ENCODE measurements at regions not wholly inside any gene's neighbourhood (a gene's known extent, or its start where the extent isn't known, plus 50 kb on each side); places are given as distances from the start of the nearest gene placed in this dataset.

GRCh38 chr20:61162451-61162850, 89.6 kb upstream of the CDH4 start:
- TF ChIP-seq ZNF175 (tag by site-specific recombination; IDR thresholded peaks at IDR 0.05) (no peak), CTCF (tag by site-specific recombination; IDR thresholded peaks at IDR 0.05) (no peak)
- TF ChIP-seq, protein P1, sequence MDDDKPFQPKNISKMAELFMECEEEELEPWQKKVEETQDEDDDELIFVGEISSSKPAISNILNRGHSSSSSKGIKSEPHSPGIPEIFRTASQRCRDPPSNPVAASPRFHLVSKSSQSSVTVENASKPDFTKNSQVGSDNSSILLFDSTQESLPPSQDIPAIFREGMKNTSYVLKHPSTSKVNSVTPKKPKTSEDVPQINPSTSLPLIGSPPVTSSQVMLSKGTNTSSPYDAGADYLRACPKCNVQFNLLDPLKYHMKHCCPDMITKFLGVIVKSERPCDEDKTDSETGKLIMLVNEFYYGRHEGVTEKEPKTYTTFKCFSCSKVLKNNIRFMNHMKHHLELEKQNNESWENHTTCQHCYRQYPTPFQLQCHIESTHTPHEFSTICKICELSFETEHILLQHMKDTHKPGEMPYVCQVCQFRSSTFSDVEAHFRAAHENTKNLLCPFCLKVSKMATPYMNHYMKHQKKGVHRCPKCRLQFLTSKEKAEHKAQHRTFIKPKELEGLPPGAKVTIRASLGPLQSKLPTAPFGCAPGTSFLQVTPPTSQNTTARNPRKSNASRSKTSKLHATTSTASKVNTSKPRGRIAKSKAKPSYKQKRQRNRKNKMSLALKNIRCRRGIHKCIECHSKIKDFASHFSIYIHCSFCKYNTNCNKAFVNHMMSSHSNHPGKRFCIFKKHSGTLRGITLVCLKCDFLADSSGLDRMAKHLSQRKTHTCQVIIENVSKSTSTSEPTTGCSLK (tag by site-specific recombination; IDR thresholded peaks at IDR 0.05) = no peak

All from HEK293 (cell line).